Upper lobe of left lung (tissue), 4 donors: ENCODE measurements at regions not wholly inside any gene's neighbourhood (a gene's known extent, or its start where the extent isn't known, plus 50 kb on each side); places are given as distances from the start of the nearest gene placed in this dataset.

Experiments
- CTCF ChIP-seq, 6 experiments: fragments of 450-650 bp in 4 of 6; fragments of 200-600 bp in 2 of 6; sonication (generic) in 2 of 6; IDR thresholded peaks; one replicate each; pipeline ENCODE4 v1.5.1; 2016 to 2019; ENCODE audit warnings: antibody characterized with exemption in 6 of 6
- EP300 ChIP-seq, 4 donors: sonication (generic); formaldehyde crosslinking; IDR thresholded peaks; one replicate each; pipeline ENCODE4 v1.5.1; 2017; ENCODE audit warnings: antibody characterized with exemption in 4 of 4, control low read depth in 2 of 4
- POLR2A ChIP-seq, 4 donors: fragments of 450-650 bp; IDR thresholded peaks; one replicate each; pipeline ENCODE4 v1.5.1; 2016 to 2017; ENCODE audit warnings: antibody characterized with exemption in 4 of 4, mild to moderate bottlenecking in 2 of 4
- POLR2AphosphoS5 ChIP-seq, 2 donors: sonication (generic); formaldehyde crosslinking; IDR thresholded peaks; one replicate each; pipeline ENCODE4 v1.5.1; 2017; ENCODE audit warnings: antibody characterized with exemption in 2 of 2

GRCh38 chr11:38553148-38553547 lies 1955.1 kb upstream of the RAG2 start:
- no peak for TF ChIP-seq CTCF (IDR thresholded peaks at IDR 0.05)
- no peak for TF ChIP-seq POLR2A (IDR thresholded peaks at IDR 0.05)
- no peak for TF ChIP-seq EP300 (IDR thresholded peaks at IDR 0.05)
- TF ChIP-seq POLR2AphosphoS5 (IDR thresholded peaks at IDR 0.05): no peak
